IMR-90 (cell line): ENCODE measurements at regions not wholly inside any gene's neighbourhood (a gene's known extent, or its start where the extent isn't known, plus 50 kb on each side); places are given as distances from the start of the nearest gene placed in this dataset.

Experiments
- ATAC-seq: fragments of 200-7000 bp; cut with Tn5 transposase; 2 replicates; pipeline ENCODE4 v1.9.1; 2020; ENCODE audit warnings: low read depth, mild to moderate bottlenecking, moderate library complexity
- BruUV-seq: library from RNA; stranded (reverse); fragments of 400-500 nt; replicated peaks from 2 replicates; lab custom pipeline; 2021; lab: Mats Ljungman, UMichigan
- CTCF ChIA-PET: fragments of 300-600 bp; formaldehyde crosslinking; extraction: SDS; loops from one replicate; lab custom pipeline; 2021; ENCODE audit warnings: antibody characterized with exemption; lab: Yijun Ruan, JAX
- POLR2A ChIA-PET: fragments of 300-600 bp; sonication (Branson Sonifier 250); formaldehyde crosslinking; loops from one replicate; lab custom pipeline; 2022; ENCODE audit warnings: antibody characterized with exemption; ENCODE audit not compliant: unreplicated experiment; lab: Charles Lee
- DNase-seq: peaks from one replicate; pipeline ENCODE4 v3.0.0; 2013
- H2AFZ ChIP-seq: replicated peaks from 2 replicates; pipeline ENCODE3; 2013; ENCODE audit warnings: low read length, mild to moderate bottlenecking; ENCODE audit not compliant: poor library complexity
- H2AK5ac ChIP-seq: 2 replicates; pipeline ENCODE4 v1.6.1; 2013; ENCODE audit warnings: low read depth, low read length, inconsistent platforms
- H2AK9ac ChIP-seq: replicated peaks from 2 replicates; pipeline ENCODE3; 2013; ENCODE audit warnings: mild to moderate bottlenecking, low read depth, low read length, moderate library complexity; ENCODE audit not compliant: poor library complexity
- H2BK120ac ChIP-seq: 2 replicates; pipeline ENCODE4 v1.6.1; 2013; ENCODE audit warnings: low read depth, low read length, inconsistent platforms
- H2BK15ac ChIP-seq: 3 replicates; pipeline ENCODE4 v1.6.1; 2013; ENCODE audit warnings: low read depth, low read length, inconsistent platforms
- H2BK20ac ChIP-seq: 2 replicates; pipeline ENCODE4 v1.6.1; 2013; ENCODE audit warnings: low read depth, mild to moderate bottlenecking, inconsistent platforms, low read length, moderate library complexity
- H2BK5ac ChIP-seq: 2 replicates; pipeline ENCODE4 v1.6.1; 2013; ENCODE audit warnings: mild to moderate bottlenecking, low read depth, low read length, inconsistent platforms; ENCODE audit not compliant: poor library complexity, severe bottlenecking
- H3K14ac ChIP-seq: replicated peaks from 2 replicates; pipeline ENCODE4 v1.6.1; 2013; ENCODE audit warnings: low read depth, low read length, inconsistent platforms
- H3K18ac ChIP-seq: 2 replicates; pipeline ENCODE4 v1.6.1; 2013; ENCODE audit warnings: low read depth, low read length, control low read depth
- H3K23ac ChIP-seq: 2 replicates; pipeline ENCODE4 v1.6.1; 2013; ENCODE audit warnings: low read depth, low read length, inconsistent platforms
- H3K27ac ChIP-seq: 2 replicates; pipeline ENCODE4 v1.5.1; 2013; ENCODE audit warnings: mild to moderate bottlenecking, control low read depth, low read length; ENCODE audit not compliant: insufficient read depth
- H3K27me3 ChIP-seq: 2 replicates; pipeline ENCODE4 v1.6.1; 2013; ENCODE audit warnings: low read length; ENCODE audit not compliant: control insufficient read depth, insufficient read depth
- H3K36me3 ChIP-seq: 2 replicates; pipeline ENCODE4 v1.6.1; 2013; ENCODE audit warnings: low read length, mixed read lengths; ENCODE audit not compliant: control insufficient read depth, insufficient read depth
- H3K4ac ChIP-seq: 2 replicates; pipeline ENCODE4 v1.6.1; 2013; ENCODE audit warnings: low read depth, low read length, inconsistent platforms
- H3K4me1 ChIP-seq: 2 replicates; pipeline ENCODE4 v1.6.1; 2013; ENCODE audit warnings: low read length, mixed read lengths; ENCODE audit not compliant: control insufficient read depth, insufficient read depth
- H3K4me2 ChIP-seq: 2 replicates; pipeline ENCODE4 v1.6.1; 2013; ENCODE audit warnings: low read depth, mild to moderate bottlenecking, control low read depth, low read length, moderate library complexity
- H3K4me3 ChIP-seq: 2 replicates; pipeline ENCODE4 v1.5.1; 2013; ENCODE audit warnings: low read depth, mild to moderate bottlenecking, control low read depth, low read length, moderate library complexity; ENCODE audit not compliant: insufficient read depth
- H3K56ac ChIP-seq: 2 replicates; pipeline ENCODE4 v1.6.1; 2013; ENCODE audit warnings: low read length, inconsistent platforms; ENCODE audit not compliant: insufficient read depth; ENCODE audit errors: extremely low read depth
- H3K79me1 ChIP-seq, 2 experiments: 2 replicates each; pipeline ENCODE4 v1.6.1; 2013; ENCODE audit warnings: low read length in 2 of 2, inconsistent platforms in 1 of 2, low read depth in 1 of 2
- H3K9ac ChIP-seq: 2 replicates; pipeline ENCODE4 v1.6.1; 2013; ENCODE audit warnings: low read depth, low read length, control low read depth
- H3K9me1 ChIP-seq: 2 replicates; pipeline ENCODE4 v1.6.1; 2013; ENCODE audit warnings: low read length, inconsistent platforms; ENCODE audit not compliant: insufficient read depth
- H3K9me3 ChIP-seq: 2 replicates; pipeline ENCODE4 v1.6.1; 2013; ENCODE audit warnings: low read length; ENCODE audit not compliant: control insufficient read depth, insufficient read depth
- H4K20me1 ChIP-seq: 2 replicates; pipeline ENCODE4 v1.6.1; 2013; ENCODE audit warnings: low read length, inconsistent platforms; ENCODE audit not compliant: insufficient read depth
- H4K5ac ChIP-seq: 2 replicates; pipeline ENCODE4 v1.6.1; 2013; ENCODE audit warnings: mild to moderate bottlenecking, low read depth, low read length, control low read depth
- H4K8ac ChIP-seq, 2 experiments: 2 replicates each; pipeline ENCODE4 v1.6.1; 2013; ENCODE audit warnings: low read depth in 2 of 2, low read length in 2 of 2, control low read depth in 1 of 2, inconsistent platforms in 1 of 2
- H4K91ac ChIP-seq: 2 replicates; pipeline ENCODE4 v1.6.1; 2013; ENCODE audit warnings: low read depth, low read length, inconsistent platforms; ENCODE audit not compliant: insufficient read depth
- BHLHE40 ChIP-seq: fragments of 150-350 bp; IDR thresholded peaks from 2 replicates; pipeline ENCODE4 v1.6.1; 2016; ENCODE audit warnings: mild to moderate bottlenecking, low read depth, low read length
- CEBPB ChIP-seq: IDR thresholded peaks from 2 replicates; pipeline ENCODE4 v1.6.1; 2012; ENCODE audit warnings: low read depth, low read length, improper control_type of control experiment
- CHD1 ChIP-seq: IDR thresholded peaks from 2 replicates; pipeline ENCODE4 v1.6.1; 2012; ENCODE audit warnings: low read depth, low read length, improper control_type of control experiment
- CTCF ChIP-seq: conservative IDR thresholded peaks from 2 replicates; pipeline ENCODE4 v1.5.1; 2012; ENCODE audit warnings: mild to moderate bottlenecking, low read depth, low read length, improper control_type of control experiment
- ELK1 ChIP-seq: fragments of 150-350 bp; IDR thresholded peaks from 2 replicates; pipeline ENCODE4 v1.6.1; 2016; ENCODE audit warnings: low read depth, mild to moderate bottlenecking, low read length, moderate library complexity, borderline replicate concordance
- FOS ChIP-seq: fragments of 150-350 bp; IDR thresholded peaks from 2 replicates; pipeline ENCODE4 v1.6.1; 2016; ENCODE audit warnings: low read depth, low read length
- MAFK ChIP-seq: IDR thresholded peaks from 2 replicates; pipeline ENCODE4 v1.6.1; 2012; ENCODE audit warnings: low read depth, low read length, improper control_type of control experiment
- MAZ ChIP-seq: IDR thresholded peaks from 2 replicates; pipeline ENCODE4 v1.6.1; 2012; ENCODE audit warnings: low read depth, mild to moderate bottlenecking, low read length, improper control_type of control experiment, moderate library complexity, borderline replicate concordance
- MXI1 ChIP-seq: IDR thresholded peaks from 2 replicates; pipeline ENCODE4 v1.6.1; 2012; ENCODE audit warnings: low read depth, mild to moderate bottlenecking, low read length, moderate library complexity, borderline replicate concordance
- NFE2L2 ChIP-seq: fragments of 150-350 bp; IDR thresholded peaks from 2 replicates; pipeline ENCODE4 v1.6.1; 2016; ENCODE audit warnings: low read depth, mild to moderate bottlenecking, low read length
- POLR2A ChIP-seq: IDR thresholded peaks from 2 replicates; pipeline ENCODE4 v1.6.1; 2012; ENCODE audit warnings: mild to moderate bottlenecking, low read depth, low read length
- RAD21 ChIP-seq: IDR thresholded peaks from 2 replicates; pipeline ENCODE4 v1.6.1; 2012; ENCODE audit warnings: low read length, improper control_type of control experiment
- RCOR1 ChIP-seq: IDR thresholded peaks from 2 replicates; pipeline ENCODE4 v1.6.1; 2012; ENCODE audit warnings: mild to moderate bottlenecking, low read length, improper control_type of control experiment; ENCODE audit not compliant: insufficient replicate concordance
- RFX5 ChIP-seq: IDR thresholded peaks from 2 replicates; pipeline ENCODE4 v1.8.0; 2012; ENCODE audit warnings: low read depth, mild to moderate bottlenecking, low read length, moderate library complexity
- SMC3 ChIP-seq: fragments of 150-350 bp; IDR thresholded peaks from 2 replicates; pipeline ENCODE4 v1.6.1; 2016; ENCODE audit warnings: low read depth, mild to moderate bottlenecking, antibody characterized with exemption, low read length, moderate library complexity
- USF2 ChIP-seq: fragments of 150-350 bp; IDR thresholded peaks from 2 replicates; pipeline ENCODE4 v1.6.1; 2017; ENCODE audit warnings: mild to moderate bottlenecking, antibody characterized with exemption, low read length, low read depth
- WGBS, 2 experiments: methylation state at CpG; one replicate each; pipeline versions ENCODE4 v1.1.5 to v1.1.7; 2013; ENCODE audit warnings: missing lambda C conversion rate in 2 of 2; ENCODE audit not compliant: insufficient read length in 1 of 2; ENCODE audit errors: extremely low coverage in 2 of 2; 5-methylcytosine and 5-hydroxymethylcytosine counted together
- dilution Hi-C: fragments of 300-500 bp; cut with HindIII; formaldehyde crosslinking; loops from one replicate; pipeline ENCODE4 v1.14.3; 2018; ENCODE audit warnings: low sequenced_read_pairs; ENCODE audit not compliant: unreplicated experiment
- in situ Hi-C: fragments of 300-500 bp; cut with MboI; formaldehyde crosslinking; loops from 3 replicates; pipeline ENCODE4 v1.14.3; 2019; ENCODE audit warnings: low sequenced_read_pairs, inconsistent platforms, mixed read lengths
- intact Hi-C: fragments of 100-400 bp; cut with micrococcal nuclease; formaldehyde crosslinking; loops from 2 replicates; pipeline ENCODE4 v1.10.0; 2022

- Histone ChIP-seq H4K5ac (no peak overlapping the region), H3K14ac (no peak overlapping the region), H3K79me1 (no peaks in the 10 kb centered on the region), H3K23ac (no peak overlapping the region), H2AK9ac (no peak overlapping the region), H2BK20ac (no peak overlapping the region), H2AFZ (no peak overlapping the region), H2BK5ac (no peak overlapping the region), H3K27ac (no peak overlapping the region), H3K56ac (no peak overlapping the region), H3K4me1 (peaks cover 4% of the 10 kb centered on the region), H3K9me3 (no peaks in the 10 kb centered on the region), H2BK120ac (no peak overlapping the region), H3K36me3 (no peaks in the 10 kb centered on the region), H2BK15ac (no peak overlapping the region), H4K91ac (no peak overlapping the region), H3K4me2 (no peak overlapping the region), H3K9me1 (no peaks in the 10 kb centered on the region), H3K4me3 (no peak overlapping the region), H3K27me3 (no peaks in the 10 kb centered on the region), H4K8ac (no peak overlapping the region), H2AK5ac (no peak overlapping the region), H3K4ac (no peak overlapping the region), H3K18ac (no peak overlapping the region), H4K20me1 (no peaks in the 10 kb centered on the region), H3K9ac (no peak overlapping the region)
- dilution Hi-C loops = no loop called here
- no peak for TF ChIP-seq RAD21
- TF ChIP-seq RFX5 = no peak
- no peak for TF ChIP-seq FOS
- no peak for TF ChIP-seq BHLHE40
- no peak for TF ChIP-seq MAZ
- no peak for TF ChIP-seq ELK1
- TF ChIP-seq MXI1 = no peak
- TF ChIP-seq POLR2A = no peak
- no peak for TF ChIP-seq SMC3
- no peak for TF ChIP-seq NFE2L2
- TF ChIP-seq RCOR1 = no peak
- no peak for TF ChIP-seq MAFK
- no peak for TF ChIP-seq CHD1
- no peak for TF ChIP-seq CTCF
- no peak for TF ChIP-seq USF2
- no peak for TF ChIP-seq CEBPB
- in situ Hi-C loops = no loop called here
- BruUV-seq = no TSS peak
- ChIA-PET POLR2A (no interaction called here), CTCF (interaction anchor here (0.9 kb wide), 1 partner anchor 31 kb away, joined by 3 read pairs; no protein-coding TSS in a partner anchor)
- ATAC-seq (no peak), DNase-seq (no peak)
- 100% methylated on average over 2 of the region's 9 CpGs; no CpG with 5 or more reads in 1 of the 2 experiments for WGBS, 2 experiments
- intact Hi-C loops = no loop called here
Observed at GRCh38 chr5:92941806-92942205, 639.2 kb downstream of the NR2F1-AS1 start.
